ENCODE measurements at regions not wholly inside any gene's neighbourhood (a gene's known extent, or its start where the extent isn't known, plus 50 kb on each side); places are given as distances from the start of the nearest gene placed in this dataset.

GRCh38 chrX:9343971-9344370 is 120.9 kb upstream of the TBL1X start:
- WGBS (ENCODE audit: extremely low coverage, insufficient coverage, low lambda C conversion rate) = no CpG with 5 or more reads among the region's 7 CpGs
- H3K56ac ChIP-seq (ENCODE audit: low read length) = no peak overlapping the region
- H3K79me2 ChIP-seq (ENCODE audit: control insufficient read depth, insufficient read depth, low read length) = no peaks in the 10 kb centered on the region
- H3K23ac ChIP-seq (ENCODE audit: low read length) = no peak overlapping the region
- H3K18ac ChIP-seq (ENCODE audit: low read length) = no peak overlapping the region
- no peak for DNase-seq
- H3K9ac ChIP-seq (ENCODE audit: low read length) = no peak overlapping the region
- no peaks in the 10 kb centered on the region for H3K36me3 ChIP-seq (ENCODE audit: control insufficient read depth, insufficient read depth, low read length)
- H2BK5ac ChIP-seq (ENCODE audit: low read length) = no peak overlapping the region
- H3K27me3 ChIP-seq (ENCODE audit: insufficient read depth, low read length, poor library complexity) = no peaks in the 10 kb centered on the region
- no peak overlapping the region for H2AK5ac ChIP-seq (ENCODE audit: low read length)
- no peak overlapping the region for H3K4me2 ChIP-seq (ENCODE audit: low read length)
- H3K4me3 ChIP-seq (ENCODE audit: low read length) = no peak overlapping the region
- no peak overlapping the region for H3K27ac ChIP-seq (ENCODE audit: low read depth, low read length)
- no peak overlapping the region for H4K8ac ChIP-seq (ENCODE audit: low read depth, low read length)
- H3K4me1 ChIP-seq (ENCODE audit: control insufficient read depth, low read depth, low read length) = no peaks in the 10 kb centered on the region
- H4K5ac ChIP-seq (ENCODE audit: low read length) = no peak overlapping the region
- no peak overlapping the region for H3K4ac ChIP-seq (ENCODE audit: low read depth, low read length)
- H2BK15ac ChIP-seq (replicated peaks; ENCODE audit: low read depth) = no peak overlapping the region
- no peak overlapping the region for H2BK120ac ChIP-seq (ENCODE audit: low read depth, low read length)
- no peaks in the 10 kb centered on the region for H3K79me1 ChIP-seq (ENCODE audit: low read length)

DNA sequence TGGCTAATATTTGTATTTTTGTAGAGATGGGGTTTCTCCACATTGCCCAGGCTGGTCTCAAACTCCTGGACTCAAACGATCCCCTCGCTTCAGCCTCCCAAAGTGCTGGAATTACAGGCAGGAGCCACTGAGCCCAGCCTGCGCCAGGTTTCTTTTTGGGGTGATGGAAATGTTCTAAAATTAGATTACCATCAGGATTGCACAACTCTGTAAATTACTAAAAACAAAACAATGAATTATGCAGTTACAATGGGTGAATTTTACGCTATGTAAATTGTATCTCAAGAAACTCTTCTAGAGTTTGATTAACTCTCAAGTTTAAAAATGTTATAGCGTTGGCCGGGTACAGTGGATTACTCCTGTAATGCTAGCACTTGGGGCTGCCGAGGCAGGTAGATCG is 118.9 kb upstream of the TBL1X start:
- Histone ChIP-seq H2AK5ac (ENCODE audit: low read length) (no peak overlapping the region), H3K9ac (ENCODE audit: low read length) (no peak overlapping the region), H2BK15ac (replicated peaks; ENCODE audit: low read depth) (no peak overlapping the region), H3K79me1 (ENCODE audit: low read length) (no peaks in the 10 kb centered on the region), H3K4ac (ENCODE audit: low read depth, low read length) (no peak overlapping the region), H3K4me3 (ENCODE audit: low read length) (no peak overlapping the region), H3K23ac (ENCODE audit: low read length) (no peak overlapping the region), H4K5ac (ENCODE audit: low read length) (no peak overlapping the region), H3K4me1 (ENCODE audit: control insufficient read depth, low read depth, low read length) (no peaks in the 10 kb centered on the region), H3K27ac (ENCODE audit: low read depth, low read length) (no peak overlapping the region), H3K79me2 (ENCODE audit: control insufficient read depth, insufficient read depth, low read length) (no peaks in the 10 kb centered on the region), H3K27me3 (ENCODE audit: insufficient read depth, low read length, poor library complexity) (no peaks in the 10 kb centered on the region), H2BK120ac (ENCODE audit: low read depth, low read length) (no peak overlapping the region), H4K8ac (ENCODE audit: low read depth, low read length) (no peak overlapping the region), H3K4me2 (ENCODE audit: low read length) (no peak overlapping the region), H3K36me3 (ENCODE audit: control insufficient read depth, insufficient read depth, low read length) (no peaks in the 10 kb centered on the region), H3K56ac (ENCODE audit: low read length) (no peak overlapping the region), H3K18ac (ENCODE audit: low read length) (no peak overlapping the region), H2BK5ac (ENCODE audit: low read length) (no peak overlapping the region)
- DNase-seq = no peak
- no CpG with 5 or more reads among the region's 8 CpGs for WGBS (ENCODE audit: extremely low coverage, insufficient coverage, low lambda C conversion rate)

- Histone ChIP-seq H3K4me1 (ENCODE audit: control insufficient read depth, low read depth, low read length) (no peaks in the 10 kb centered on the region), H3K4me3 (ENCODE audit: low read length) (no peak overlapping the region), H2BK5ac (ENCODE audit: low read length) (no peak overlapping the region), H2AK5ac (ENCODE audit: low read length) (no peak overlapping the region), H2BK15ac (replicated peaks; ENCODE audit: low read depth) (no peak overlapping the region), H3K56ac (ENCODE audit: low read length) (no peak overlapping the region), H3K4me2 (ENCODE audit: low read length) (no peak overlapping the region), H3K27ac (ENCODE audit: low read depth, low read length) (no peak overlapping the region), H3K9ac (ENCODE audit: low read length) (no peak overlapping the region), H3K4ac (ENCODE audit: low read depth, low read length) (no peak overlapping the region), H3K23ac (ENCODE audit: low read length) (no peak overlapping the region), H3K79me1 (ENCODE audit: low read length) (no peaks in the 10 kb centered on the region), H3K27me3 (ENCODE audit: insufficient read depth, low read length, poor library complexity) (no peaks in the 10 kb centered on the region), H3K18ac (ENCODE audit: low read length) (no peak overlapping the region), H4K5ac (ENCODE audit: low read length) (no peak overlapping the region), H2BK120ac (ENCODE audit: low read depth, low read length) (no peak overlapping the region), H3K79me2 (ENCODE audit: control insufficient read depth, insufficient read depth, low read length) (no peaks in the 10 kb centered on the region), H3K36me3 (ENCODE audit: control insufficient read depth, insufficient read depth, low read length) (no peaks in the 10 kb centered on the region), H4K8ac (ENCODE audit: low read depth, low read length) (no peak overlapping the region)
- no CpG with 5 or more reads among the region's 11 CpGs for WGBS (ENCODE audit: extremely low coverage, insufficient coverage, low lambda C conversion rate)
- DNase-seq = no peak
Observed at GRCh38 chrX:9349572-9350494, 115.0 kb upstream of the TBL1X start.

DNA sequence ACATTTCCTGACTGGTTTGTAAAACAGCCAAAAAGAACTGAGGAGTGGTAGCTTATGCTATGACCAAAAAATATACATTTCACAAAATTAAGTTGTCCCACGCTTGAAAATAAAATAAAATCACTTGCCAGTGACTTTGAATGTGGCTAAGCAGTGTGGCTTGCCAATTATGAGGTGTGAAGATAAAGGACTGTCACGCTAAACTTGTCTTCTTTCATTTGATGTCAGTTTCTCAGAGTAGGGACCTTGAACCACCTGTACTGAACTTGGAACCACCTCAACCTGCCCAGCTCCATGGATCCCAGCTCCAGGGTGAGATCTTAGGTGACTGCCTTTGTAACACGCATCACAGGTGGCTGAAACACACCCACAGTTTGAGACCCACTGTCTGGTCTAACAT is 113.7 kb upstream of the TBL1X start:
- H3K27me3 ChIP-seq (ENCODE audit: insufficient read depth, low read length, poor library complexity) = no peaks in the 10 kb centered on the region
- H3K27ac ChIP-seq (ENCODE audit: low read depth, low read length) = no peak overlapping the region
- no peak overlapping the region for H2BK120ac ChIP-seq (ENCODE audit: low read depth, low read length)
- no peak overlapping the region for H3K9ac ChIP-seq (ENCODE audit: low read length)
- H2AK5ac ChIP-seq (ENCODE audit: low read length) = no peak overlapping the region
- H4K8ac ChIP-seq (ENCODE audit: low read depth, low read length) = no peak overlapping the region
- no peak overlapping the region for H2BK15ac ChIP-seq (replicated peaks; ENCODE audit: low read depth)
- H2BK5ac ChIP-seq (ENCODE audit: low read length) = no peak overlapping the region
- no peaks in the 10 kb centered on the region for H3K4me1 ChIP-seq (ENCODE audit: control insufficient read depth, low read depth, low read length)
- no peak overlapping the region for H3K4me3 ChIP-seq (ENCODE audit: low read length)
- no peak overlapping the region for H3K56ac ChIP-seq (ENCODE audit: low read length)
- H3K4me2 ChIP-seq (ENCODE audit: low read length) = no peak overlapping the region
- H3K36me3 ChIP-seq (ENCODE audit: control insufficient read depth, insufficient read depth, low read length) = no peaks in the 10 kb centered on the region
- H3K79me2 ChIP-seq (ENCODE audit: control insufficient read depth, insufficient read depth, low read length) = no peaks in the 10 kb centered on the region
- DNase-seq = no peak
- H3K23ac ChIP-seq (ENCODE audit: low read length) = no peak overlapping the region
- no peaks in the 10 kb centered on the region for H3K79me1 ChIP-seq (ENCODE audit: low read length)
- no peak overlapping the region for H3K4ac ChIP-seq (ENCODE audit: low read depth, low read length)
- H4K5ac ChIP-seq (ENCODE audit: low read length) = no peak overlapping the region
- no CpG with 5 or more reads among the region's 3 CpGs for WGBS (ENCODE audit: extremely low coverage, insufficient coverage, low lambda C conversion rate)
- H3K18ac ChIP-seq (ENCODE audit: low read length) = no peak overlapping the region

DNA sequence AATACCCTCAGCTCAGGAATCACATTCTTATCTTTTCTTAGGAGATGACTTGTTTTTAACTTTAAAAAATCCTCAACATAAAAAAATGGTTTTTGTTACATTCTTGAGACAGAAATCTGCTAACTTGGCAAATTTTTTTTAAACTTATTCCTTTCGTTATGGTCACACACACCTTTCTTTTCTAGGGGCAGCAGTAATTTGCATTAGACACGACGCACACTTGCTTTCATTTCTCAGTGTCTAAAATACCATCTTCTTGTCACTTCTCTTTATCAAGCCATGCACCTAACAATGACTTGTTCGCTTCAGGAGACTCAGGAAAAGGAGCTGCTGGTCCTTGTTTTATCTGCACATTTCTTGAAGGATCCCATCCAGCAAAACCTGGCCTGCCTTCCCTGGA is 112.6 kb upstream of the TBL1X start:
- no peak overlapping the region for H4K8ac ChIP-seq (ENCODE audit: low read depth, low read length)
- H3K56ac ChIP-seq (ENCODE audit: low read length) = no peak overlapping the region
- no peak overlapping the region for H3K9ac ChIP-seq (ENCODE audit: low read length)
- no peak overlapping the region for H2BK120ac ChIP-seq (ENCODE audit: low read depth, low read length)
- H3K79me1 ChIP-seq (ENCODE audit: low read length) = no peaks in the 10 kb centered on the region
- DNase-seq = no peak
- WGBS (ENCODE audit: extremely low coverage, insufficient coverage, low lambda C conversion rate) = no CpG with 5 or more reads among the region's 4 CpGs
- H3K79me2 ChIP-seq (ENCODE audit: control insufficient read depth, insufficient read depth, low read length) = no peaks in the 10 kb centered on the region
- H3K4me2 ChIP-seq (ENCODE audit: low read length) = no peak overlapping the region
- H2AK5ac ChIP-seq (ENCODE audit: low read length) = no peak overlapping the region
- no peak overlapping the region for H2BK15ac ChIP-seq (replicated peaks; ENCODE audit: low read depth)
- H2BK5ac ChIP-seq (ENCODE audit: low read length) = no peak overlapping the region
- no peaks in the 10 kb centered on the region for H3K4me1 ChIP-seq (ENCODE audit: control insufficient read depth, low read depth, low read length)
- no peak overlapping the region for H3K23ac ChIP-seq (ENCODE audit: low read length)
- H4K5ac ChIP-seq (ENCODE audit: low read length) = no peak overlapping the region
- no peaks in the 10 kb centered on the region for H3K27me3 ChIP-seq (ENCODE audit: insufficient read depth, low read length, poor library complexity)
- H3K4ac ChIP-seq (ENCODE audit: low read depth, low read length) = no peak overlapping the region
- no peaks in the 10 kb centered on the region for H3K36me3 ChIP-seq (ENCODE audit: control insufficient read depth, insufficient read depth, low read length)
- no peak overlapping the region for H3K27ac ChIP-seq (ENCODE audit: low read depth, low read length)
- H3K4me3 ChIP-seq (ENCODE audit: low read length) = no peak overlapping the region
- H3K18ac ChIP-seq (ENCODE audit: low read length) = no peak overlapping the region

Data from mesendoderm (in vitro differentiated cells).